Stimulated activated CD4-positive, alpha-beta T cell treated with anti-CD3 and anti-CD28 coated beads, Interleukin-12 subunit alpha, Interleukin-12 subunit beta, amount 100 ng/mL, for 48 hours (primary cell): ENCODE measurements at regions not wholly inside any gene's neighbourhood (a gene's known extent, or its start where the extent isn't known, plus 50 kb on each side); places are given as distances from the start of the nearest gene placed in this dataset.

ENCODE experiments used
- DNase-seq, 3 donors: peaks; one replicate each; pipeline ENCODE4 v3.0.0-alpha.2; 2020; ENCODE audit warnings: low read depth in 2 of 3, low spot score in 1 of 3

DNA sequence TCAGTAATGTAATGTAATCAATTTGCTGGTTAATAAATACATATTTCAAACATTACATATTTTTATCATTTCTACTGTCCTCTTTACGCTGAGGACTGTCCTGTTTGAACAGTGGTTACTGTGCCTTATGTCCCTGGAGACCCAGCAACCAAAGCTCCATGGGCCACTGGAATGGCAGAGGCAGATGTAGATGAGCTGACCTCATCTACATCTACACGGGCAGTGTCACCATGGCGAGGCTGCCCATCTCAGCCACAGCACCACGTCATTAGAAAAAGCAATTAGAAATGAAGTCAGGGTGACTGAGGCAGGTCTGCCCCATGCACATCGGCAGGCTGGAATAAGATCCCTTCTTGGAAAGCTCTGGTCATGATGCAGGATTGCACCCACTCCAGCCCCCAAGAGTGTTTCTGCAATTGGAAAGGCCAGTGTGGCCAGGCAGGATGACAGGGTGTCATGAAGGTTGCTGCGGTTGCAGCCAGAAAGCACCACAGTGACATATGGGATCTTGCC lies 237.5 kb downstream of the NDUFA10 start:
- DNase-seq, result no peak

DNA sequence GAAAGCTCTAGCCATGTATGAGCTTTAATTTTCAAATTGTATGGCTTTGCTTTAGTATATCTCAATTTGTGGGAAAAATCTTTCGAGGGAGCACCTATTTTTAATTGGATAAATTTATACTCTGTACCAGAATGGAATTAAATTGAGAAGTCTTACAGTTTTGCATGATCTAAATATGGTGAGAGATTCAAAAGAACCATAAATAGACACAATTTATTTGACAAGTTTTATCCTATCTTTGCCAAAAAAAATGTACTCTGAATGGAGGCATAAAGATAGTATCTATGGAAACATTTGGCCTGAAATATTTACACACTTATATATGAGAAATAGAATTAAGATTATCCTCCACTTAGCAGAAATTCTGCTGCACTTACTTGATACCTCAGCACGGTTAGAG lies 238.4 kb downstream of the NDUFA10 start:
- DNase-seq, result no peak

DNA sequence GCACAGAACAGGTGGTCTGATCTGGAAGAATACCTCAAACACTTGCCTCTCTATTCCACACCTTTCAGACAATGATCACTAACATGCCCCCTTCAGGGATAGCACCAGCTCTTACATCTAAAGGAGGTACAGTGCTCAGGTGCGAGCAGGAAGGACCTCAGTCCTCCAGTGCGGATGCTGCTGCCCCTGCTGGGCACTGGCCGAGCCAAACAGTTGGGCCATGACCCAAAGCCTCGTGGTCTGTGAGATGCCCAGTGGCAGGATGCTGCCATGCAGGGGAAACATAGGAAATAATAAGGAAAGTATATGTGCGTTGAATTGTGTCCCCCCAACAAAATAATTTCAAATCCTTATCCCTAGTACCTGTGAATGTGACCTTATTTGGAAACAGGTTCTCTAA lies 243.7 kb downstream of the NDUFA10 start:
- no peak for DNase-seq

DNA sequence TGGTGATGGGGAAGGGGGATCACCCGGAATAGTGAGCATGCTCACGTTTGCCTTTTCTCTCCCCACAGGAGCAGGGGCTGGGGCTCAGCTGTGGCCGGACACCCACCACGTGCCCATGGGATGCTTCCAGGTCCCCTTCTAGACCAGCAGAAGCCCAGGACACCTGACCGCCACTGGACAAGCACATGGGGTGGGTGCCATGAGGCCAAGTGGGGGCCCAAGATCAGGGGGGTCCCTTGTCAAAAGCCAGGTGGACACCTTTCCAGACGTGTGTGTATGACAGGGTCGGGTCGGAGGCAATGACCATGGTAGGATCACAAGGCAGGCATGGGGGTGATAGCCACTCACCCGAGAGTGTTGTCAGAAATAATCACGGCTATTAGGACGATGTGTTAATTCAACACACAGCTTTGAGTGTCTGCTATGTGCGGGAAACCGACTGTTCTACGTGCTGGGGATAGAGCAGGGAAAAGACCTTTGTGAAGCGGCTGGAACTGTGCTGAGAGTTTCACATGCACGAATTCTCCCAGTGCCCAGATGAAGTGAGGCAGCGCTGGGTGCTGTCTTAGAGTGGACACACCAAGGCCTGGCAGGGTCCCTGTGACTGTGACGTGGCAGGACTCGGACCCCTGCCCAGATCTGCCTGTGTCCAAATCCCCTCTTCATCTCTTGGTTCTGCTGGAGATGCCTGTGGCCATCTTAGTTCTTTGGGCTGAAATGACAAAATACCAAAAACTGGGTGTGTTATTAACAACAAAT lies 244.7 kb downstream of the NDUFA10 start:
- no peak for DNase-seq

DNA sequence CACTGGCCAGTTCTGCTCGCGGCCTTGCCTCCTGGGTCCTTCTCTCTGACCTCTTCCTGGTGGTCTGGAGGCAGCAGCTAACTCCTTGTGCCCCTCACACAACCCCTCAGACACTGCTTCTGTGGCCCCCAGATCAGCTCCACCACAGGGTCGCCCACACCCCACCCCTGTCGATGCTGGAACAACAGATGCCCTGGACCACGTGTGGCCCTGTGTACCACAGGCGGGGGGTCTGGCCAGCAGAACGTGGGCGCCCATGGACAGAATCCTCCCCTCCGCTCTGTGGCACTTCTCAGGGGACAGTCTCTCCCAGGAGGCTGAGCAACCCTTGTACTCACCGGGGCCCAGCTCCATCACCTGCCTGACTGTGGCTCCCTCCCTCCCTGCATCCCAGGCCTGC lies 245.6 kb downstream of the NDUFA10 start:
- DNase-seq, result no peak

- no peak for DNase-seq
These were observed 246.1 kb downstream of the NDUFA10 start for GRCh38 chr2:239778861-239779558.

DNA sequence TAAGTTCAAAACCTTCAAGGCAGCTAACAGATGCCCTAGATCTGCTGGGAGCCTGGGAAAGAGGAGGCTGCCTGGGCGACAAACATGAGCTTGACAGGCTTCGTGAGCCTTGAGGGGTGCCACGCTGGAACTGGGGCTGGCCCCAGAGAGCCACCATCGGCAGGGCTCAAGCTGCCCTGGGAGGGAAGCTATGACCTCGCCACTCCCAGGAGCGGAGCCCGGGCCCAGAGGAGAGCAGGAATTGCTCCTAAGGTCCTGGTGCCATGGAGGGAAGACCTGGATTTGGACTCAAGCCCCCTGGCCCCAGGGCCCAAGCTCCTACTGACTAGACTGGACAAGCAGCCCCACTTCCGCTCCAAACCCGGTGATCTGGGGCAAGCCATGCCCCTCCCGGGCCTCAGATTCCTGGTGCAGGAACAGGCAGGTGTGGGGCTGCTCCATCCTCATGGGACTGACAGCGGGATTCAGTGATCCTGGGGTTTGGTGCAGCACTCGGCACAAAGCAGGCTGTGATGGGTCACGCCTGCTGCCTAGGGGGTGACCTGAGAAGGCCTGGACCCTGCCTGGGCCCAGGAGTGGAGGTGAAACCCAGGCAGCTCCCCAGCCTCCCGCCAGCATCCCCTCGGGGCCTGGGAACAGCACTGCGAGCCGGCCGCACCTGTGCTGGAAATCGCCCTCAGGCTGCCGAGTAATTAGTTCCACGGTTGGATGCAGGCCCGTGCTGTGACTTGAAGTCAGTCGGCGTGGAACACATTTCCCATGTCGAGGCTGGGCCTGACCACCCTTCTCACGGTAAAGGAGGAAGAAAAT lies 246.9 kb downstream of the NDUFA10 start:
- no peak for DNase-seq

DNA sequence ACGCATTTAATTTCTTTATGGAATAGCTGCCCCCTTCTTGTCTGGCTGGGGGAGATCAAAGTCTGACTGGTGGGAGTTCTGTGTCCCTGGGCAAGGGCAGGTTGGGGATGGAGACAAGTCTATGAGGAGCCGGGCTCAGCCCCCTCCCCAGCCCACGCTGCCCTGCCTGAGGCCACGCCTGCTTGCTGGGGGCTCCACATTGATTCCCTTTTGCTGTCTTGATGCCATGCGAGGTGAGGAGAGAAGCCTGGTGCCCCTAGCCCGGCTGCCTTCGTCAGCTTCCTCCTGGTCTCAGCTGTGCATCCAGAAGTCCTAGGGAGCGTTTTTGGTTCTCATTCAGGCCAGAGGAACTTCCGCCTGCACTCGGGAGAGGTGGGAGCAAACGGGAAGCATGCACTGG lies 247.9 kb downstream of the NDUFA10 start:
- no peak for DNase-seq

DNA sequence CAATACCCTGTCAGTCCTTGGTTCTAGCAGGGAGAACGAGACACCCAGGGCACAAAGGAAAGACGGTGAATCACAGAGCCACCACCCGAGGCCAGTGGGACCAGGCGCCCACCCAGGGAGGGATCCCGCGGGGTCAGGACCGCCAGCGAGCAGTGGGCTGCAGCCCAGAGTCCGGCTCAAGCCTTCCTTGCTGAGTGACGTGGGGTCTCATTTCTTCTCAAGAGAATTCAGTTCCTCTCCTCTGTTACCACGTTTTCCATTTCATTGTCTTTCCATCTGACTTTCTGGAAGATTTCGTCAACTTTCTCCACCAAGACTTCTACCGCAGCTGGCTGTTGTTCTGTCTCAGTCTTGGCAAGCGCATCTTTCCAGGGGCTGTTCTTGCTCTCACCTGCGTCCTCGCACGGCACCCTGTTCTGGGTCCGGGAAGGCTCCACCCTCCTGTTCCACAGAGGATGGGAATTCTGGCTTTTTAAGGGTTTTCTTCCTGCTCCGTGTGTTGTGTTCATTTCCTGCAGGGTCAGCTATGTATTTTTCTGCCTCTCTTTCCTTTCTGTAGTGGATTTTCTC lies 248.6 kb downstream of the NDUFA10 start:
- no peak for DNase-seq

GRCh38 chr2:239775623-239776435 lies 249.3 kb downstream of the NDUFA10 start:
- DNase-seq, result no peak

- no peak for DNase-seq
These were observed 250.1 kb downstream of the NDUFA10 start for GRCh38 chr2:239774933-239775622.

GRCh38 chr2:239774142-239774462 lies 251.0 kb downstream of the NDUFA10 start:
- DNase-seq, result no peak

DNA sequence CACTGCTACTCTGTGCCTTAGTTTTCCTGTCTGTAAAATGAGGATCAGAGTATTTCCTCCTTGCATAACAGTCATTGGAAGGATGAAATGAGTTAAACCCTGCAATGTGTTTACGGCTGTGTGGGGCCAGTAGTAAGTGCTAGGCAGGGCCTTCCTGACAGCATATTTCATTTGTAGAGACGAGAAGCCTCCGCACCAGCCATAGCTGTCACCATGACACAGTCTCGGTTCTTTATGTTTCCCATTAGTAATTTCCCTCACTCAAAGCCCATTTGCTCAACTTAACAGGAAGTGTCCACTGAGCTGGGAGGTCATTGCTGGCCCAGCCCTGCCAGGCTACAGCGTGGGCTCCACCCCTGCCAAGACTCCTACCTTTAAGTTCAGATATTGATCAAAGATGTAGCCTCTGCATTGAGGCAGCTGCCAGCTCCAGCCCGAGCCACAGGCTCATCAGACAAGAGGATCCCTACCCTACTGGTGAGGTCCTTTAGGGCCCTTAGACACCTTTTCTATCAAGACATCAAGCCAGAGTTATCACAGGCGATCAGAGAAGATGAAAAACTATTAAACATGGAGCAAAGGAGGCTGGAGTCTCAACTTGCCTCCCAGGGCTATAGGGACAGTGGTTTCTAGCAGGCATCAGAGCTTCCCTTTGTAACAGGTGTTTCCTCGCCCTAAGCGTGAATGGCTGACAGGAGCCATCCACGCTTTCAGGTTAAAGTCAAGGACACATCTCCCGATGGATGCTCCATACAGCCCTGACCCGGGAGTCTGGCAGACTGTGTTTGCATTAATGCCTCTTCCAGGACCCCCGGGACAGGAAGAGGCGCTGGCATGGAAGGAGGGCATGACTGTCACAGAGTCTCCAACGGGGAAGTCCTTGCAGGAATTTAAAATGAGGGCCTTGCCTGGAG lies 251.7 kb downstream of the NDUFA10 start:
- no peak for DNase-seq

DNA sequence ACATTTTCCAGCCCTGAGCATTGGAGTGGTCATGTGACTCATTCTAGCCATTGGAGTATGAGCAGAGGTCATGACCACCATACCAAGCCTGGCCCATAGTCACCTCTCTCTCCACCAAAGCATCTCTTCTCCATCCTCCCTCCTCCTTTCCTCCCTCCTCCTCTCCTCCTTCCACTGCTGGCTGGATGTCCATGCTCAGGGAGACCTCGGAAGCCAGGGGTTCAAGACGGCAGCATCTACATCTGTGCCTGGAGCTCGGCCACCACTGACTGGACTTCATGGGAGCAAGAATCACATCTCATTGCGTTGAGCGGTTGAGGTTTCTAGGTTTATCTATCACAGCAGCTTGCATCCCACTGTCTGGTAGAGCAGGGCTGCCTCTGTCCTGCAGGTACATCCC lies 252.4 kb downstream of the NDUFA10 start:
- DNase-seq, result no peak

GRCh38 chr2:239770246-239770639 lies 254.9 kb downstream of the NDUFA10 start:
- no peak for DNase-seq

DNA sequence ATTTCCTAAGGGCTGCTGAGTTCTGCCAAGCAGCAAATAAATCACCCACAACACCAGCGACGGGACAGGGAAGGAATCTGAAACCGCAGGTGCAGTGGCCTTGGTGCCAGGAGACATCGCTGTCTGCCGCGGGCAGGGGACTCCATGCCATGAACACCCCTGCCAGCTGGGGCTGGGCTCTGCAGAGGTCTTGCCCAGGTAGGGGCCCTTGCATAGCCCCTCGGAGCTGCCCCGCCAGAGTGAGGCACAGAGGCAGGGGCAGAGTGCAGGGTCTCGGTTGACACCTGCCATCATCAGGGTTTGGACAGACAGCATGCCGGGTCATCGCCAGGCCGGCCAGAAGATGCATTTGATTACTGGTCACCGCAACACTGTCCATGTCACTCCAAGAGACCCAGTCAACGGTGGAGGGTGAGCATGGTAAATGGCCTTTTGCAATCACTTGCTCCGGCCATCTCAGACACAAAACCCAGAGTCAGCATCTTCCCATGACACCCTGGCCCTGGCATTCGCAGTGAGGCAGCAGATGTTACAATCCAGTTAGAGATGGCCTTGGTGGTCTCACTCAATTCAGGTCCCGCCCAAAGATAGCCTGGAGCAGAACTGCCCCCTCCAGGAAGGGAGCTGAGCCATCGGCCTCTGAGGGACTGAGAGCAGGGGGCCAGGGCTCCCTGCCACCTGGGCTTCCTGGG lies 255.4 kb downstream of the NDUFA10 start:
- no peak for DNase-seq

DNA sequence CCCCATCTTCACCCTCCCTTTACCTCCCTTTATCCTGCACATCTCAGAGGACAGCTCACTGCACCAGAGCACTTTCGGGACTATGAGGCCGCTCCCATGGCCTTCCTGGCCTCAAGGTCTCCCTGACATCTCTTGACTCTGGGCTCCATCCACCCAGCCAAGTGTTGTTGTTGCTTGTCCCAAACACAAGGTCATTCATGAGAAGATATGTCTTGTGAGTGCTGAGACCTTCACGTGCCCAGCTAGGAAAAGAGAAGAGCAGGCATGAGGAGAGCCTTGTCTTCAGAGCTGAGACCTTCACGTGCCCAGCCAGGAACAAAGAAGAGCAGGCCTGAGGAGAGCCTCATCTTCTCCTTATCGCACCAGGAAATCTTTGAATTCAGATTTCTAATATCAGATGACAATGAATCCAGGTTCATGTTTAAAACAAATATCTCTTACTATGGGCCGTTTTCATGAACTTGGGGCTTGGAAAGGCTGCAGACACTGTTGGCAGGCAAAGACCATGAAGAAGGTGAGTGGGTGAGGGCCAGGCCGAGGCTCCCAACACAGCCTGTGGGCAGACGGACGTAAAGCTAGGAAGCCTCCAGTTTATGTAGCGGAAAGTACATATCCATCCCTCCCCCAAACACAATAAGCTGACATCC lies 256.1 kb downstream of the NDUFA10 start:
- DNase-seq, result no peak
